HepG2 (cell line): ENCODE measurements at regions not wholly inside any gene's neighbourhood (a gene's known extent, or its start where the extent isn't known, plus 50 kb on each side); places are given as distances from the start of the nearest gene placed in this dataset.

ENCODE experiments used
- ATF1 ChIP-seq: IDR thresholded peaks from 2 replicates; pipeline ENCODE4 v1.6.1; 2016; ENCODE audit warnings: mild to moderate bottlenecking, control low read depth
- ZNF496 ChIP-seq: sonication (generic); formaldehyde crosslinking; IDR thresholded peaks from 2 replicates; pipeline ENCODE4 v1.8.1; 2023; ENCODE audit warnings: mild to moderate bottlenecking, moderate library complexity, missing genetic modification reagents; ENCODE audit not compliant: insufficient replicate concordance
- TF ChIP-seq, protein P1 (sequence below): sonication (generic); formaldehyde crosslinking; IDR thresholded peaks from 2 replicates; pipeline ENCODE4 v1.5.0; 2020; ENCODE audit warnings: mild to moderate bottlenecking, missing genetic modification reagents, moderate library complexity

- TF ChIP-seq ZNF496 (CRISPR knock-in tag) (no peak), ATF1 (CRISPR knock-in tag) (no peak)
- TF ChIP-seq, protein P1, sequence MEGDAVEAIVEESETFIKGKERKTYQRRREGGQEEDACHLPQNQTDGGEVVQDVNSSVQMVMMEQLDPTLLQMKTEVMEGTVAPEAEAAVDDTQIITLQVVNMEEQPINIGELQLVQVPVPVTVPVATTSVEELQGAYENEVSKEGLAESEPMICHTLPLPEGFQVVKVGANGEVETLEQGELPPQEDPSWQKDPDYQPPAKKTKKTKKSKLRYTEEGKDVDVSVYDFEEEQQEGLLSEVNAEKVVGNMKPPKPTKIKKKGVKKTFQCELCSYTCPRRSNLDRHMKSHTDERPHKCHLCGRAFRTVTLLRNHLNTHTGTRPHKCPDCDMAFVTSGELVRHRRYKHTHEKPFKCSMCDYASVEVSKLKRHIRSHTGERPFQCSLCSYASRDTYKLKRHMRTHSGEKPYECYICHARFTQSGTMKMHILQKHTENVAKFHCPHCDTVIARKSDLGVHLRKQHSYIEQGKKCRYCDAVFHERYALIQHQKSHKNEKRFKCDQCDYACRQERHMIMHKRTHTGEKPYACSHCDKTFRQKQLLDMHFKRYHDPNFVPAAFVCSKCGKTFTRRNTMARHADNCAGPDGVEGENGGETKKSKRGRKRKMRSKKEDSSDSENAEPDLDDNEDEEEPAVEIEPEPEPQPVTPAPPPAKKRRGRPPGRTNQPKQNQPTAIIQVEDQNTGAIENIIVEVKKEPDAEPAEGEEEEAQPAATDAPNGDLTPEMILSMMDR (CRISPR knock-in tag) = no peak
Observed at GRCh38 chr17:5718726-5719125, 134.4 kb upstream of the NLRP1 start.
